OCI-LY1 (cell line): ENCODE measurements at regions not wholly inside any gene's neighbourhood (a gene's known extent, or its start where the extent isn't known, plus 50 kb on each side); places are given as distances from the start of the nearest gene placed in this dataset.

Experiments
- EZH2 ChIP-seq: fragments of 200-600 bp; sonication (generic), shearing (Covaris generic); IDR thresholded peaks from 2 replicates; pipeline ENCODE4 v1.8.0; 2017; ENCODE audit warnings: borderline replicate concordance, mixed run types, mild to moderate bottlenecking, antibody characterized with exemption, low read length, moderate library complexity, mixed read lengths
- TF ChIP-seq, protein P1 (sequence below): fragments of 200-600 bp; sonication (generic), shearing (Covaris generic); IDR thresholded peaks from 2 replicates; pipeline ENCODE4 v1.5.1; 2017; ENCODE audit warnings: mild to moderate bottlenecking, antibody characterized with exemption, low read length, moderate library complexity, mixed read lengths

GRCh38 chr5:152855441-152855840, 450.4 kb upstream of the NMUR2 start:
- TF ChIP-seq EZH2 = no peak
- TF ChIP-seq, protein P1, sequence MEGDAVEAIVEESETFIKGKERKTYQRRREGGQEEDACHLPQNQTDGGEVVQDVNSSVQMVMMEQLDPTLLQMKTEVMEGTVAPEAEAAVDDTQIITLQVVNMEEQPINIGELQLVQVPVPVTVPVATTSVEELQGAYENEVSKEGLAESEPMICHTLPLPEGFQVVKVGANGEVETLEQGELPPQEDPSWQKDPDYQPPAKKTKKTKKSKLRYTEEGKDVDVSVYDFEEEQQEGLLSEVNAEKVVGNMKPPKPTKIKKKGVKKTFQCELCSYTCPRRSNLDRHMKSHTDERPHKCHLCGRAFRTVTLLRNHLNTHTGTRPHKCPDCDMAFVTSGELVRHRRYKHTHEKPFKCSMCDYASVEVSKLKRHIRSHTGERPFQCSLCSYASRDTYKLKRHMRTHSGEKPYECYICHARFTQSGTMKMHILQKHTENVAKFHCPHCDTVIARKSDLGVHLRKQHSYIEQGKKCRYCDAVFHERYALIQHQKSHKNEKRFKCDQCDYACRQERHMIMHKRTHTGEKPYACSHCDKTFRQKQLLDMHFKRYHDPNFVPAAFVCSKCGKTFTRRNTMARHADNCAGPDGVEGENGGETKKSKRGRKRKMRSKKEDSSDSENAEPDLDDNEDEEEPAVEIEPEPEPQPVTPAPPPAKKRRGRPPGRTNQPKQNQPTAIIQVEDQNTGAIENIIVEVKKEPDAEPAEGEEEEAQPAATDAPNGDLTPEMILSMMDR = no peak
